ENCODE measurements at regions not wholly inside any gene's neighbourhood (a gene's known extent, or its start where the extent isn't known, plus 50 kb on each side); places are given as distances from the start of the nearest gene placed in this dataset.

- Histone ChIP-seq H3K9me3 (ENCODE audit: control insufficient read depth, low read length) (no peaks in the 10 kb centered on the region), H3K27ac (ENCODE audit: insufficient read depth, low read length, poor library complexity, severe bottlenecking) (no peak overlapping the region), H3K4me1 (ENCODE audit: control insufficient read depth, insufficient read depth, low read length, poor library complexity, severe bottlenecking) (no peaks in the 10 kb centered on the region), H3K27me3 (replicated peaks; ENCODE audit: control insufficient read depth, insufficient read depth, low read length, poor library complexity, severe bottlenecking) (no peaks in the 10 kb centered on the region), H3K4me3 (ENCODE audit: insufficient read depth, low read depth, low read length, poor library complexity, severe bottlenecking) (no peak overlapping the region), H3K36me3 (ENCODE audit: control insufficient read depth, insufficient read depth, low read length) (no peaks in the 10 kb centered on the region)
- DNase-seq = no peak
These were observed 81.4 kb upstream of the WWC1 start for GRCh38 chr5:168209997-168210396.

GRCh38 chr5:168211245-168211644 lies 80.2 kb upstream of the WWC1 start:
- no peak overlapping the region for H3K27ac ChIP-seq (ENCODE audit: insufficient read depth, low read length, poor library complexity, severe bottlenecking)
- no peak for DNase-seq
- H3K27me3 ChIP-seq (replicated peaks; ENCODE audit: control insufficient read depth, insufficient read depth, low read length, poor library complexity, severe bottlenecking) = no peaks in the 10 kb centered on the region
- H3K36me3 ChIP-seq (ENCODE audit: control insufficient read depth, insufficient read depth, low read length) = no peaks in the 10 kb centered on the region
- no peaks in the 10 kb centered on the region for H3K4me1 ChIP-seq (ENCODE audit: control insufficient read depth, insufficient read depth, low read length, poor library complexity, severe bottlenecking)
- H3K9me3 ChIP-seq (ENCODE audit: control insufficient read depth, low read length) = no peaks in the 10 kb centered on the region
- H3K4me3 ChIP-seq (ENCODE audit: insufficient read depth, low read depth, low read length, poor library complexity, severe bottlenecking) = no peak overlapping the region

GRCh38 chr5:168211936-168212335 lies 79.5 kb upstream of the WWC1 start:
- Histone ChIP-seq H3K9me3 (ENCODE audit: control insufficient read depth, low read length) (no peaks in the 10 kb centered on the region), H3K4me1 (ENCODE audit: control insufficient read depth, insufficient read depth, low read length, poor library complexity, severe bottlenecking) (no peaks in the 10 kb centered on the region), H3K27me3 (replicated peaks; ENCODE audit: control insufficient read depth, insufficient read depth, low read length, poor library complexity, severe bottlenecking) (no peaks in the 10 kb centered on the region), H3K4me3 (ENCODE audit: insufficient read depth, low read depth, low read length, poor library complexity, severe bottlenecking) (no peak overlapping the region), H3K36me3 (ENCODE audit: control insufficient read depth, insufficient read depth, low read length) (no peaks in the 10 kb centered on the region), H3K27ac (ENCODE audit: insufficient read depth, low read length, poor library complexity, severe bottlenecking) (no peak overlapping the region)
- DNase-seq = no peak

- Histone ChIP-seq H3K4me3 (ENCODE audit: insufficient read depth, low read depth, low read length, poor library complexity, severe bottlenecking) (no peak overlapping the region), H3K27ac (ENCODE audit: insufficient read depth, low read length, poor library complexity, severe bottlenecking) (no peak overlapping the region), H3K36me3 (ENCODE audit: control insufficient read depth, insufficient read depth, low read length) (no peaks in the 10 kb centered on the region), H3K4me1 (ENCODE audit: control insufficient read depth, insufficient read depth, low read length, poor library complexity, severe bottlenecking) (no peaks in the 10 kb centered on the region), H3K9me3 (ENCODE audit: control insufficient read depth, low read length) (no peaks in the 10 kb centered on the region), H3K27me3 (replicated peaks; ENCODE audit: control insufficient read depth, insufficient read depth, low read length, poor library complexity, severe bottlenecking) (no peaks in the 10 kb centered on the region)
- DNase-seq = no peak
These were observed 77.4 kb upstream of the WWC1 start for GRCh38 chr5:168214071-168214470.

GRCh38 chr5:168214886-168215285 lies 76.6 kb upstream of the WWC1 start:
- Histone ChIP-seq H3K4me3 (ENCODE audit: insufficient read depth, low read depth, low read length, poor library complexity, severe bottlenecking) (no peak overlapping the region), H3K36me3 (ENCODE audit: control insufficient read depth, insufficient read depth, low read length) (no peaks in the 10 kb centered on the region), H3K4me1 (ENCODE audit: control insufficient read depth, insufficient read depth, low read length, poor library complexity, severe bottlenecking) (no peaks in the 10 kb centered on the region), H3K27me3 (replicated peaks; ENCODE audit: control insufficient read depth, insufficient read depth, low read length, poor library complexity, severe bottlenecking) (no peaks in the 10 kb centered on the region), H3K9me3 (ENCODE audit: control insufficient read depth, low read length) (no peaks in the 10 kb centered on the region), H3K27ac (ENCODE audit: insufficient read depth, low read length, poor library complexity, severe bottlenecking) (no peak overlapping the region)
- no peak for DNase-seq

- Histone ChIP-seq H3K4me1 (ENCODE audit: control insufficient read depth, insufficient read depth, low read length, poor library complexity, severe bottlenecking) (no peaks in the 10 kb centered on the region), H3K4me3 (ENCODE audit: insufficient read depth, low read depth, low read length, poor library complexity, severe bottlenecking) (no peak overlapping the region), H3K27ac (ENCODE audit: insufficient read depth, low read length, poor library complexity, severe bottlenecking) (no peak overlapping the region), H3K9me3 (ENCODE audit: control insufficient read depth, low read length) (no peaks in the 10 kb centered on the region), H3K36me3 (ENCODE audit: control insufficient read depth, insufficient read depth, low read length) (no peaks in the 10 kb centered on the region), H3K27me3 (replicated peaks; ENCODE audit: control insufficient read depth, insufficient read depth, low read length, poor library complexity, severe bottlenecking) (no peaks in the 10 kb centered on the region)
- no peak for DNase-seq
These were observed 75.8 kb upstream of the WWC1 start for GRCh38 chr5:168215646-168216045.

- Histone ChIP-seq H3K4me1 (ENCODE audit: control insufficient read depth, insufficient read depth, low read length, poor library complexity, severe bottlenecking) (no peaks in the 10 kb centered on the region), H3K9me3 (ENCODE audit: control insufficient read depth, low read length) (no peaks in the 10 kb centered on the region), H3K27ac (ENCODE audit: insufficient read depth, low read length, poor library complexity, severe bottlenecking) (no peak overlapping the region), H3K36me3 (ENCODE audit: control insufficient read depth, insufficient read depth, low read length) (no peaks in the 10 kb centered on the region), H3K27me3 (replicated peaks; ENCODE audit: control insufficient read depth, insufficient read depth, low read length, poor library complexity, severe bottlenecking) (no peaks in the 10 kb centered on the region), H3K4me3 (ENCODE audit: insufficient read depth, low read depth, low read length, poor library complexity, severe bottlenecking) (no peak overlapping the region)
- no peak for DNase-seq
These were observed 74.5 kb upstream of the WWC1 start for GRCh38 chr5:168216989-168217388.

GRCh38 chr5:168217497-168217896 lies 73.9 kb upstream of the WWC1 start:
- Histone ChIP-seq H3K36me3 (ENCODE audit: control insufficient read depth, insufficient read depth, low read length) (no peaks in the 10 kb centered on the region), H3K27ac (ENCODE audit: insufficient read depth, low read length, poor library complexity, severe bottlenecking) (no peak overlapping the region), H3K4me3 (ENCODE audit: insufficient read depth, low read depth, low read length, poor library complexity, severe bottlenecking) (no peak overlapping the region), H3K4me1 (ENCODE audit: control insufficient read depth, insufficient read depth, low read length, poor library complexity, severe bottlenecking) (no peaks in the 10 kb centered on the region), H3K9me3 (ENCODE audit: control insufficient read depth, low read length) (no peaks in the 10 kb centered on the region), H3K27me3 (replicated peaks; ENCODE audit: control insufficient read depth, insufficient read depth, low read length, poor library complexity, severe bottlenecking) (no peaks in the 10 kb centered on the region)
- DNase-seq = no peak

- Histone ChIP-seq H3K27ac (ENCODE audit: insufficient read depth, low read length, poor library complexity, severe bottlenecking) (no peak overlapping the region), H3K4me1 (ENCODE audit: control insufficient read depth, insufficient read depth, low read length, poor library complexity, severe bottlenecking) (no peaks in the 10 kb centered on the region), H3K36me3 (ENCODE audit: control insufficient read depth, insufficient read depth, low read length) (no peaks in the 10 kb centered on the region)
These were observed 72.7 kb upstream of the WWC1 start for GRCh38 chr5:168218746-168219145.

GRCh38 chr5:168219515-168220410 lies 71.7 kb upstream of the WWC1 start:
- H3K4me1 ChIP-seq (ENCODE audit: control insufficient read depth, insufficient read depth, low read length, poor library complexity, severe bottlenecking) = no peaks in the 10 kb centered on the region
- peak in 1 of 3 donors; percentile 21 for DNase-seq
- no peaks in the 10 kb centered on the region for H3K9me3 ChIP-seq (ENCODE audit: control insufficient read depth, low read length)
- no peak overlapping the region for H3K4me3 ChIP-seq (ENCODE audit: insufficient read depth, low read depth, low read length, poor library complexity, severe bottlenecking)
- H3K27me3 ChIP-seq (replicated peaks; ENCODE audit: control insufficient read depth, insufficient read depth, low read length, poor library complexity, severe bottlenecking) = no peaks in the 10 kb centered on the region
- H3K27ac ChIP-seq (ENCODE audit: insufficient read depth, low read length, poor library complexity, severe bottlenecking) = no peak overlapping the region
- no peaks in the 10 kb centered on the region for H3K36me3 ChIP-seq (ENCODE audit: control insufficient read depth, insufficient read depth, low read length)

More at GRCh38 chr5:168218746-168219145, 72.7 kb upstream of the WWC1 start:
- no peaks in the 10 kb centered on the region for H3K27me3 ChIP-seq (replicated peaks; ENCODE audit: control insufficient read depth, insufficient read depth, low read length, poor library complexity, severe bottlenecking)
- DNase-seq = no peak
- H3K4me3 ChIP-seq (ENCODE audit: insufficient read depth, low read depth, low read length, poor library complexity, severe bottlenecking) = no peak overlapping the region
- no peaks in the 10 kb centered on the region for H3K9me3 ChIP-seq (ENCODE audit: control insufficient read depth, low read length)

All from effector memory CD4-positive, alpha-beta T cell (primary cell).